OCI-LY7 (cell line): ENCODE measurements at regions not wholly inside any gene's neighbourhood (a gene's known extent, or its start where the extent isn't known, plus 50 kb on each side); places are given as distances from the start of the nearest gene placed in this dataset.

Experiments
- BruUV-seq: library from RNA; stranded (reverse); fragments of 400-500 nt; replicated peaks from 2 replicates; lab custom pipeline; 2021; lab: Mats Ljungman, UMichigan
- CTCF ChIA-PET: fragments of 300-600 bp; sonication (Branson Sonifier 250); formaldehyde crosslinking; loops from one replicate; lab custom pipeline; 2022; ENCODE audit warnings: antibody characterized with exemption; ENCODE audit not compliant: unreplicated experiment; lab: Charles Lee
- POLR2A ChIA-PET: fragments of 300-600 bp; sonication (Branson Sonifier 250); formaldehyde crosslinking; loops from one replicate; lab custom pipeline; 2022; ENCODE audit warnings: antibody characterized with exemption; lab: Charles Lee
- DNase-seq: peaks from one replicate; pipeline ENCODE4 v3.0.0-alpha.2; 2015; ENCODE audit warnings: low spot score
- H2AFZ ChIP-seq: fragments of 200-600 bp; sonication (generic), shearing (Covaris generic); 2 replicates; pipeline ENCODE4 v1.6.1; 2014; ENCODE audit warnings: mild to moderate bottlenecking, antibody characterized with exemption, low read length, moderate library complexity
- H3K27ac ChIP-seq: fragments of 200-600 bp; sonication (generic); 2 replicates; pipeline ENCODE4 v1.5.1; 2014; ENCODE audit warnings: mixed run types, low read depth, mild to moderate bottlenecking, moderate library complexity, low read length, inconsistent platforms; ENCODE audit not compliant: poor library complexity, severe bottlenecking
- H3K36me3 ChIP-seq: fragments of 200-600 bp; sonication (generic); 2 replicates; pipeline ENCODE4 v1.6.1; 2014; ENCODE audit warnings: mild to moderate bottlenecking, antibody characterized with exemption, low read length, moderate library complexity, mixed read lengths; ENCODE audit not compliant: insufficient read depth
- H3K4me1 ChIP-seq: fragments of 200-600 bp; sonication (generic); 2 replicates; pipeline ENCODE4 v1.5.1; 2014; ENCODE audit warnings: mild to moderate bottlenecking, low read length; ENCODE audit not compliant: insufficient read depth, poor library complexity, severe bottlenecking
- H3K4me2 ChIP-seq: fragments of 200-600 bp; sonication (generic); 2 replicates; pipeline ENCODE4 v1.6.1; 2014; ENCODE audit warnings: mild to moderate bottlenecking, low read length
- H3K4me3 ChIP-seq: fragments of 200-600 bp; sonication (generic); 2 replicates; pipeline ENCODE4 v1.5.1; 2014; ENCODE audit warnings: mild to moderate bottlenecking, low read depth, low read length; ENCODE audit not compliant: poor library complexity, severe bottlenecking
- H3K79me2 ChIP-seq: fragments of 200-600 bp; sonication (generic); 2 replicates; pipeline ENCODE4 v1.6.1; 2016; ENCODE audit warnings: low read depth, mild to moderate bottlenecking, low read length, moderate library complexity, mixed read lengths; ENCODE audit not compliant: insufficient read depth
- H3K9me2 ChIP-seq: fragments of 200-600 bp; sonication (generic); 2 replicates; pipeline ENCODE4 v1.6.1; 2016; ENCODE audit warnings: mild to moderate bottlenecking, low read length, mixed read lengths; ENCODE audit not compliant: insufficient read depth
- H3K9me3 ChIP-seq: fragments of 200-600 bp; sonication (generic); 2 replicates; pipeline ENCODE4 v1.6.1; 2014; ENCODE audit warnings: mild to moderate bottlenecking, mixed run types, low read length, mixed read lengths
- H4K20me1 ChIP-seq: fragments of 200-600 bp; sonication (generic); 2 replicates; pipeline ENCODE4 v1.6.1; 2014; ENCODE audit warnings: mild to moderate bottlenecking, antibody characterized with exemption, low read length, moderate library complexity, mixed read lengths; ENCODE audit not compliant: insufficient read depth
- CTCF ChIP-seq: fragments of 200-600 bp; sonication (generic); conservative IDR thresholded peaks from 2 replicates; pipeline ENCODE4 v1.5.1; 2014; ENCODE audit warnings: mild to moderate bottlenecking, antibody characterized with exemption, low read length, moderate library complexity, mixed read lengths
- EZH2phosphoT487 ChIP-seq: fragments of 200-600 bp; sonication (generic); IDR thresholded peaks from 2 replicates; pipeline ENCODE4 v1.6.1; 2018; ENCODE audit warnings: low read depth, borderline replicate concordance, mild to moderate bottlenecking, mixed run types, antibody characterized with exemption, low read length, moderate library complexity, mixed read lengths
- intact Hi-C: fragments of 100-400 bp; cut with micrococcal nuclease; formaldehyde crosslinking; loops from one replicate; pipeline ENCODE4 v1.10.0; 2022; ENCODE audit not compliant: unreplicated experiment

- Histone ChIP-seq H3K4me3 (no peak overlapping the region), H3K9me2 (no peaks in the 10 kb centered on the region), H2AFZ (no peak overlapping the region), H3K36me3 (no peaks in the 10 kb centered on the region), H4K20me1 (no peaks in the 10 kb centered on the region), H3K4me1 (no peaks in the 10 kb centered on the region), H3K79me2 (no peaks in the 10 kb centered on the region), H3K27ac (no peak overlapping the region), H3K4me2 (no peak overlapping the region), H3K9me3 (no peaks in the 10 kb centered on the region)
- TF ChIP-seq EZH2phosphoT487: no peak
- TF ChIP-seq CTCF: no peak
- BruUV-seq: no TSS peak
- ChIA-PET POLR2A (no interaction called here), CTCF (no interaction called here)
- intact Hi-C loops: loop anchor here (5.0 kb wide), 1 partner anchor 53 kb away; no protein-coding TSS in a partner anchor
- DNase-seq: no peak
Measured at GRCh38 chr3:25895031-25895430, 105.1 kb downstream of the OXSM start.

DNA sequence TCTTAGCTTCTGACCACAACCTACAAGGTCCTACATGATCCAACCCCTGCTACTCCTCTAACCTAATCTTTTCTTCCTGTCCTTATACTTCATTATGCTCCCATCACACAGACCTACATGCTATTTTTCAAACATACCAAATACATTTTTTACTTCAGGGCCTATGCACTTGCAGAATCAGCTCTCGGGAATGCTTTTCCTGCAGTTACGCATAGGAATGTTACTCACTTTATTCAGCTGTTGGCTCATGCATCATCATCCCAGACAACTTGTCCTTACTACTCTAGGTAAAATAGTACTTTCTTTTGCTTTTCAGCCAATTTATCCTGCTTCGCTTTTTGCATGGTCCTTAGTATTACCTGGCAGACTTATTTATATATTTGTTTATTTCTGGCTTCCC, 105.6 kb downstream of the OXSM start:
- intact Hi-C loops: loop anchor here (5.0 kb wide), 1 partner anchor 53 kb away; no protein-coding TSS in a partner anchor
- Histone ChIP-seq H3K79me2 (no peaks in the 10 kb centered on the region), H3K36me3 (no peaks in the 10 kb centered on the region), H3K4me1 (no peaks in the 10 kb centered on the region), H4K20me1 (no peaks in the 10 kb centered on the region), H3K4me2 (no peak overlapping the region), H3K9me2 (no peaks in the 10 kb centered on the region), H2AFZ (no peak overlapping the region), H3K9me3 (no peaks in the 10 kb centered on the region), H3K4me3 (no peak overlapping the region), H3K27ac (no peak overlapping the region)
- no peak for DNase-seq
- CTCF ChIA-PET: no interaction called here
- BruUV-seq: no TSS peak
- POLR2A ChIA-PET: interaction anchor here (0.6 kb wide), 2 partner anchors 227 to 669 kb away, joined by 3 read pairs; no protein-coding TSS in a partner anchor
- no peak for TF ChIP-seq EZH2phosphoT487
- no peak for TF ChIP-seq CTCF

DNA sequence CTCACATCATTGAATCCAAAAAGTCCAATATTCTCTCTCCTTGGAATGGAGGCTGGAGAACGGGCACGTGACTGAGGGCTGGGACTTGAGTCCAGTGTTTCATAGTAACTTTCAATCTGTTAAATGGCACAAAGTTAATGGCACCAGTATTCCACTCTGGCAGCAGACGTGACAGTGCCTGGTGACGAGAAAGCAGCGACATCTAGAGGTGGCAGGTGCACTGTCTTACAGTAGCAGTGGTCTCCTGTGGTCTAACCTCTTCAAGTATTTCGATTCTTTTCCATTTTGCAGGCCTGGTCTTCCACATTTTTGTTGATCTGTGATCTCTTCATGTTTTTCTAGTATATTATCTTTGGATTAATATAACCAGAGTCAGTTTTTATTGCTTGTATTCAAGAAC, 107.1 kb downstream of the OXSM start:
- no peaks in the 10 kb centered on the region for H3K36me3 ChIP-seq
- DNase-seq: peak; percentile 71
- no peak overlapping the region for H3K27ac ChIP-seq
- H4K20me1 ChIP-seq: no peaks in the 10 kb centered on the region
- no peak overlapping the region for H3K4me2 ChIP-seq
- no TSS peak for BruUV-seq
- H3K9me3 ChIP-seq: no peaks in the 10 kb centered on the region
- H3K4me1 ChIP-seq: no peaks in the 10 kb centered on the region
- H3K9me2 ChIP-seq: no peaks in the 10 kb centered on the region
- ChIA-PET POLR2A (no interaction called here), CTCF (no interaction called here)
- TF ChIP-seq CTCF (peak; percentile 96), EZH2phosphoT487 (no peak)
- no peaks in the 10 kb centered on the region for H3K79me2 ChIP-seq
- intact Hi-C loops: loop anchor here (1.0 to 5.0 kb wide), 2 partner anchors 55 to 249 kb away; no protein-coding TSS in a partner anchor
- H2AFZ ChIP-seq: no peak overlapping the region; the same call in 1 of the 2 replicates
- no peak overlapping the region for H3K4me3 ChIP-seq
